ENCODE measurements at regions not wholly inside any gene's neighbourhood (a gene's known extent, or its start where the extent isn't known, plus 50 kb on each side); places are given as distances from the start of the nearest gene placed in this dataset.

DNA sequence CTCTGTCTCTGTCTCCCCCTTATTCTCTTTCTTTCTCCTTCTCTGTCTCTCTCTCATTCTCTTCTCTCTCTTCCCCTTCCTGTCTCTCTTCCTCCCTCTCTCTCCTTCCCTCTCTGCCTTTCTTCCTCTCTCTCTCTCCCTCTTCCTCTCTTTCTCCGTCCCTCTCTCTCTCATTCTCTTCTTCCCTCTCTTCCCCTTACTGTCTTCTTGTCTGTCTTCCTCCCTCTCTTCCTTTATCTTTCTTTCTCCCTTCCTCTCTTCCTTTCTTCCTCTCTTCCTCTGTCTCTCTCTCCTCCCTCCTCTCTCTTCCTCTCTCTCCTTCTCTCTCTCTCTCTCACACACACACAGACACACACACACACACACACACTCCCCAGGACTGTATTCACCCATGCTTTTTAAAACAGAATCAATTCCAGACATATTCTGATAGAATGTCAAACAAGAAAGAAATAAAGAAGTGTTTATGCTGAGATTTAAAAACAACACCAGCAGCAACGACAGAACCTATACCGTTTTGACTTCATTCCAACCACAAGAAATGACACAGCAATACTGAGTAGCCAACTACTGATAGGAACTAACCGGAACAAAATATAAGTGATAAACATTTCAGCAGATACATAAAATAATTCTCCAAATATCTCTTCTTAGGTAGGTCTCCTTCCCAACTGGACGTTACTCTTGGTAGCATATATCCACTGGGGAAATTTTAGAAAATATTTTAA is 296.7 kb downstream of the ASMT start:
- Histone ChIP-seq H3K27ac (no peak overlapping the region), H3K9me3 (no peaks in the 10 kb centered on the region), H3K36me3 (no peaks in the 10 kb centered on the region), H3K4me3 (no peak overlapping the region), H3K27me3 (no peaks in the 10 kb centered on the region), H3K4me1 (no peaks in the 10 kb centered on the region)
- TF ChIP-seq POLR2A (IDR thresholded peaks at IDR 0.05) (no peak), CTCF (IDR thresholded peaks at IDR 0.05) (no peak)
- DNase-seq (no peak), ATAC-seq (no peak)
- 39% methylated on average over 5 of the region's 5 CpGs for WGBS (ENCODE audit: insufficient coverage, low coverage, low lambda C conversion rate, missing lambda C conversion rate)
- intact Hi-C loops (cut with DNase I) = no loop called here

DNA sequence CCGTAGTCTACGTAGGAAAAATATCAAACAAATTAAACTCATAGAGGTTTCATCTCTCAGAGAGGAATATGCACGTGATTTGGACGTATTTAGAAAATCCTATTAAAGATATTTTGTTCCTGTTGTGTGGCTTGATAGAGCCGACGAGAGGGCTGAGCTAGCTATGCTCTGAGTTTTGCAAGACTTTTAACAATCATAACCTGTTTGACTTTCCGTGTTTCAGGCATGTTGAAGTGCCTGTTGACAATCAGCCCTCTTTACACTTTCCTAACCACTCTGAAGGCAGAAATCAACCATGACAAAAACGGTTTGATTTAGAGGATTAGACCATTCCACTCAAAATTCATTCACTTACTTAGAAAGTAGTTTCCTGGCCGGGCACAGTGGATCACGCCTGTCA is 297.3 kb downstream of the ASMT start:
- no peak for ATAC-seq
- H3K4me3 ChIP-seq = no peak overlapping the region
- TF ChIP-seq CTCF (IDR thresholded peaks at IDR 0.05) (no peak), POLR2A (IDR thresholded peaks at IDR 0.05) (no peak)
- WGBS (ENCODE audit: insufficient coverage, low coverage, low lambda C conversion rate, missing lambda C conversion rate) = 66% methylated on average over 10 of the region's 10 CpGs
- no peaks in the 10 kb centered on the region for H3K27me3 ChIP-seq
- DNase-seq = no peak
- H3K4me1 ChIP-seq = no peaks in the 10 kb centered on the region
- intact Hi-C loops (cut with DNase I) = no loop called here
- no peak overlapping the region for H3K27ac ChIP-seq
- H3K36me3 ChIP-seq = no peaks in the 10 kb centered on the region
- H3K9me3 ChIP-seq = no peaks in the 10 kb centered on the region

DNA sequence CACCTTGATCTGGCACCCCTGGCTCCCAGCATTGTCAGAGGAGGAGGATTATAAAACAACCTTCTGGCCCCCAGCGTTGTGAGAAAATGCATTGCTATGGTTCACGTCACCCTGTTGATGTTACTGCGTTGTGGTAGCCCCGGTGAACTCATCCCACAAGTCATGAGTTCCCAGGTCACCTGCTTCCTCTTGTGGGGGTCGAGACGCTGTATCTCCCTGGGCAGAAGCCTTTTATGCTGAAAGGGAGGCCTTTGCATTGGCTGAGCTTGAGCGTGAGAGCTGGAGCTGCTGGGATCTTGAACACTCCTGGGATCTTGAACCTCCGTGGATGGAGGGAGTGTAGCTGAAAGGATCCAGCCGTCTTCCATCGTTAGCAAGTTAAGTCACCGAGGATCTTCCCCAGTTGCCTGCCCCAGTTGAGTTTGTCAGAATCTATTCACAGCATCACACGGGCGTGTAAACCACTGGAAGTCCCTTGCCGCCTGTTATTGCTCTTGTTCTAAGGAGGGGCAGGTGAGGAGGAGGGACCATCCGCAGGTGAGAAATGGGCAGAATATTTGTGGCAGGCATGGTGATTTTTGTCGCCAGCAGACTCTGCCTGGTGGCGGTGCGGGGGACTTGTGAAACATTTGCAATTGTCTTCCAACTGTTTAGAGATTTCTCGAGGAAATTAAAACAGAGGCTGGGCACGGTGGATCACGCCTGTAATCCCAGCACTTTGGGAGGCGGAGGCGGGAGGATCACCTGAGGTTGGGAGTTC is 299.9 kb downstream of the ASMT start:
- H3K36me3 ChIP-seq = no peaks in the 10 kb centered on the region
- no peak for TF ChIP-seq CTCF (IDR thresholded peaks at IDR 0.05)
- TF ChIP-seq POLR2A (IDR thresholded peaks at IDR 0.05) = no peak
- ATAC-seq (no peak), DNase-seq (no peak)
- no peaks in the 10 kb centered on the region for H3K9me3 ChIP-seq
- H3K4me1 ChIP-seq = no peaks in the 10 kb centered on the region
- intact Hi-C loops (cut with DNase I) = no loop called here
- no peak overlapping the region for H3K27ac ChIP-seq
- WGBS (ENCODE audit: insufficient coverage, low coverage, low lambda C conversion rate, missing lambda C conversion rate) = 63% methylated on average over 13 of the region's 23 CpGs
- no peak overlapping the region for H3K4me3 ChIP-seq
- H3K27me3 ChIP-seq = no peaks in the 10 kb centered on the region

DNA sequence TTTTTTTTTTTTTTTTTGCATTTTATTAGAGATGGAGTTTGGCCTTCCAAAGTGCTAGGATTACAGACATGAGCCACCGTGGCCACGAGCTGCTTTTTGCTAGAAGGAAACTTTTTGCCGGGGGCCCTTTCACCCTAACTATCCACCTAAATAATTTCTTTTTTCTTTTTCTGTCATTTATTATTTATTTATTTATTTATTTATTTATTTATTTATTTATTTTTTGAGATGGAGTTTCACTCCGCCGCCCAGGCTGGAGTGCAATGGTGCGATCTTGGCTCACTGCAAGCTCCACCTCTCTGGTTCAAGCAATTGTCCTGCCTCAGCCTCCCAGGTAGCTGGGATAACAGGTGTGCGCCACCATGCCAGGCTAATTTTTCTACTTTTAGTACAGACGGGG is 303.9 kb downstream of the ASMT start:
- 82% methylated on average over 4 of the region's 8 CpGs for WGBS (ENCODE audit: insufficient coverage, low coverage, low lambda C conversion rate, missing lambda C conversion rate)
- no peaks in the 10 kb centered on the region for H3K27me3 ChIP-seq
- H3K4me1 ChIP-seq = no peaks in the 10 kb centered on the region
- TF ChIP-seq POLR2A (IDR thresholded peaks at IDR 0.05) = no peak
- TF ChIP-seq CTCF (IDR thresholded peaks at IDR 0.05) = no peak
- H3K9me3 ChIP-seq = no peaks in the 10 kb centered on the region
- intact Hi-C loops (cut with DNase I) = no loop called here
- H3K4me3 ChIP-seq = no peak overlapping the region
- no peak overlapping the region for H3K27ac ChIP-seq
- no peak for DNase-seq
- H3K36me3 ChIP-seq = no peaks in the 10 kb centered on the region
- no peak for ATAC-seq
